HG02981 (cell line): ENCODE measurements at regions not wholly inside any gene's neighbourhood (a gene's known extent, or its start where the extent isn't known, plus 50 kb on each side); places are given as distances from the start of the nearest gene placed in this dataset.
"Not testable (repeated sequence)": the region's sequence is repeated elsewhere in the genome, so short reads cannot be mapped to it uniquely, and the experiment has no call there.

Source experiments
- ATAC-seq: cut with Tn5 transposase; IDR thresholded peaks from one replicate; pipeline ENCODE4 v1.9.1; 2021; ENCODE audit warnings: mild to moderate bottlenecking, moderate library complexity; ENCODE audit not compliant: unreplicated experiment

DNA sequence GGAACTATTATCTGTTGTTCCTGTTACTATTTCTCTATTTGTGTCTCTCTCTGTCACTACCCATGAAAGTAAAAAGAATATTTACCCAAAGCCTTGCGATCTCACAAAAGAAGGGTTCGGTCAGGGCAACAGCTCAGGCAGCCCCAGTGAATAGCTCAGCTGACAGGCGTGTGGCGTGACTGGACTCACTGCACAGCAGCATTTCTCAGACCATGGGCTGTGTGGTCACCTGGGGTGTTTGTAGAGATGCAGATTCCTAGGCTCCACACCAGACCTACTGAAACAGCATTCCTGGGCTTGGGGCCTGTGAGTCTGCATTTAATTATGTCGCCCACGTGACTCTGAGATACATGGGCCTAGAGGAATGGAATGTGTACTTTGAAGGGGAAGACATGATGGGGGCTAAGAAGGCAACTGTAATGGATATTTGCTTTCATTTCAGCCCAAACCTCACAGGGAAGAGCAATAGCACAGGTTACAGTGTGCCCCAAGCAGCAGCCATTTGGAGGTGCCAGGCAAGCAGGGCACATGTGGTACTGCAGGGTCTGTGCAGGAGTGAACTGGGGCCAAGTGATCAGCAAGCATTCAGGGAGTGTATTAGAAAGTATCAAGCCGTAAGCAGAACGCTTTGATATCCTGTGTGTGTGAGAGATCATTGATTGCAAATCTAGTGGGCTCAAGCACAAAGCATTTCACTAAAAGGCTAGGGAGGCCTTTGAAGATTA, 90.4 kb upstream of the RBMS1 start:
- ATAC-seq: no peak

DNA sequence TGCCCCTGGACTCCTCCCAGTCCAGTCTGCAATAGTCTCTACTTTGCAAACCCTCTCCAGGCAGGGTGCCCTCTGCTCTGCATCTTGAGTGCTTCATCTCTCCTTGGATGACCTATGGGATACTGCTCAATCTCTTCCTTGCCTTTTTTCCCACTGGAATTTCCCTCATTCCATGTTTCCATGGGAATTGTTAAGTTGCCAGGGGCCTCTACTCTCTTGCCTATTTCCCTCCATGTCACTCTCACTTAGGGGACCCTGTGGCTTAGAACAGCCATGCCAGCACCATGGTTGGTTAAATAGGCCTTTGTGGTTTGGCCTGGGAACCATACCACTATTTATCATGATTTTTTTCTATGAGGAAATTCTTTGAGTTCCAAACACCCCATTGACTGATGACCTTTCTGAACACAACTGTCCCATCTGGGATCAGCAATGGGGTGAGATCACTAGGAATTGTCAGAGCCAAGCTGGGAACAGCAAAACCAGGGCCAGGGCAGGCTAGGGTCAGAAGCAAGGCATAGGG, 91.4 kb upstream of the RBMS1 start:
- no peak for ATAC-seq

- no peak for ATAC-seq
Measured at GRCh38 chr2:160590664-160591063, 97.1 kb upstream of the RBMS1 start.

GRCh38 chr2:160592401-160592800, 98.8 kb upstream of the RBMS1 start:
- no peak for ATAC-seq

- ATAC-seq: no peak
Measured at GRCh38 chr2:160592993-160593392, 99.4 kb upstream of the RBMS1 start.

DNA sequence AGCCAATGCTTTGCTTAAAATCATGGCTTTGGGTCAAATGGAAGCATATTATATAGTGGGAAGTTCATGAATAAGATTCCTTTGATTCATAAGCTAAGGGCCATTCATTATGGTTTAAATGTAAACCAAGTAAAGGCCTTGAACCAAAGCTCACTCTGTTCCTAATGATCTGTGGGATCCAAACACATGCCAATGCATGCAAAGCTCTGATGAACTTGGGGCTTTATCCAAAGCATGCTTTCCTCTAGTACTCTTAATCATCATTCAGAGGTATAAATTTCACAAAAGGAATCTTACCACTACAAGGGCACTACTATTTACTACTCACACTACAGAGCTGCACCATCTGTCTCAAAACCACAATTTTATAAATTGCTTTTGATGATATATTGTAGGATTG, 102.8 kb upstream of the RBMS1 start:
- no peak for ATAC-seq

GRCh38 chr2:160600437-160600836, 106.8 kb upstream of the RBMS1 start:
- not testable (repeated sequence) for ATAC-seq

DNA sequence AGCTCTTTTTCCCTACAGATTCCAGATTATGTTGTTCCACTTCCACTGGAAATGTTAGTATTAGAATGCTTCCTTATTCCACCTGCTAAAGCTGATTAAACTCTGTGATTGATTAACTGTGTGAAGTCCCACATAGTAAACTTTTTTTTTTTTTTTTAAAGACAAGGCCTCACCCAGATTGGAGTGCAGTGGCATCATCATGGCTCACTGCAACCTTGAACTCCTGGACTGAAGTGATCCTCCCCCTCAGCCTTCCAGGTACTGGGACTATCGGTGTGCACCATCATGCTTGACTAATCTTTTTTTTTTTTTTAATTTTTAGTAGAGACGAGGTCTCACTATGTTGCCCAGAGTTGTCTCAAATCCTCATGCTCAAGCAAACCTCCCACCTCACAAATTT, 108.5 kb upstream of the RBMS1 start:
- no peak for ATAC-seq

DNA sequence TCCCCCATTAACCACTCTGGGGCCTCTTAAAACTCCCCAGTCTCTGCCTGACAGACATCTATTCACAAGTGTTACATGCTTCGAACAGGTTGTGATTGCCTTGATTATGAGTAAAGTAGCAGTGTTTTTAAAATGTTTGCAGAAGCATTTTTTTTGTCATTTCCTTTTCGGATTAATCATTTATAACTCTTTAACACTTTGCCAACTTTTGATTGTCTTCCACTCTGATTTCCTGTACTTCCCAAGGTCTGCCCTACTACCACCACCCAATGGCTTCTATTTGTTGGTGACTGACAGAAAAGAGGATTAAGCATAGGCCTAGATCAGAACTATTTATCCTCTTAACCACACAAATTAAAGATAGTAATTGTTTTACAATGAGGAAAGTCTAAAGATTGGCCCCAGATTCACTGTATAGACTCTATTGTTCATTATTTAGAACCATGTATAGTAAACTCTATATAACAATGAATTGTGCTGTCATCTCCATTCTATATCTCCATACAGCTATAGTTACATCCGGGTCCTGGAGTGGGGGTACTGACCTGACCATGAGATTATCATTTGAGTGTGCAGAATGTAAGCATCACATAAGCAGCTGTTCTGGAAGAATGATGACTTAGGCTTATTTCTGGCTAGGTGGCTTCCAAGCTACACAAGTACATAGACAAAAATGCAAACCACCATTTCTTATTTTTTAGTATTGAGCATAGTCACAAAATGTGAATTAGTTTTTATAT, 110.3 kb upstream of the RBMS1 start:
- ATAC-seq: no peak

DNA sequence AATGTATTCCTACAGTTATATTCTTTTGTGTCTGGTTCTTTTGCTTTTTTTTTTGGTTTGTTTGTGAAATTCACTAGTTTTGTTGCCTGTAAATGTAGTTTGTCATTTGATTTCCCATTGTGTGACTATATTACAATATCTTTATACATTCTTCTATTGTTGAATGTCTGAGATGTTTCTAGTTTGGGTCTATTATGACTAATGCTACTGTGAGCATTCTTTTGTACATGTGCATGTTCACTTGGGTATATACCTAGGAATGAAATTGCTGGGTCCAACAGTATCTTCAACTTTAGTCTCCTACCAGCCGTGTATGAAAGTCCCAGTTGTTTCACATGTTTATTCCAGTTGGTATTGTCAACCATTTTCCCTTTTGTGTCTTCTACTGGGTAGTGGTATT, 112.7 kb upstream of the RBMS1 start:
- ATAC-seq: no peak

DNA sequence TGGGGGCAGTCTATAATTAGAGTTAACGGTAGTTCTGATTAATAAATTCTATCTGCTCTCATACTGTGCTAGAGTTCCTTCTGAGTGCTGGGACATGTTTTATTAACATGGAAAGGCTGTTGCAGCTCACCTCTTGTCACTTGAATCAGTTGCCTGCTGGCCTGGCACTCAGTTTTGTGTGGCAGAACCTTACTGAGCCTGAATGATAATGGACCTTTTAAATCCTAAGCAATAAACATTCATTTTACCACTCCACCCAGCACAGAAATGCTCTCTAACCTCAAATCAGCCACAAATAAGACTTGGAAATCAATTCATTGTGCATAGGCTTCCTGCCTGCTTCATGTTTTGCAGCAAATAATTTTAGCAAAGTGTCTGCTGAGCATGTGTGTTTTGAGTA, 115.0 kb upstream of the RBMS1 start:
- ATAC-seq: no peak

DNA sequence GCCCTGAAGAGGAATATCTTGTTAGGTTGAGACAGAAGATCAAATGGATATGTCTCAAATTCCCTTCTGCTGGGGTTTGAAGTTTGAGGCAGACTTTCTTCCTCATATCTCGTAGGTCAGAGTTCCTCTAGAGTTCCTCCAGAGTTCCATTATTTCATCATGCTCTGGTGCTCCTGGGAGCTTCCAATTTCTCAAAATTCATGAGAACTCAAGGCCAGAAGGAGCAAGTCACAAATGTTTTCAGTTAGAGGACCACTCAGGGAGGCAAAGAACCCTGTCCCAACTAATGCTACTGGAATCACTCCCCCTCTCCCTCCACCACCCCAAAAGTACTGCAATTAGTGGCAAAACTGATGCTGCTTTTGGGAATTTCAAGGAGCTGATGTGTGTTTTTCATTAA, 115.7 kb upstream of the RBMS1 start:
- ATAC-seq: no peak

- ATAC-seq: no peak
Measured at GRCh38 chr2:160610041-160610440, 116.4 kb upstream of the RBMS1 start.

DNA sequence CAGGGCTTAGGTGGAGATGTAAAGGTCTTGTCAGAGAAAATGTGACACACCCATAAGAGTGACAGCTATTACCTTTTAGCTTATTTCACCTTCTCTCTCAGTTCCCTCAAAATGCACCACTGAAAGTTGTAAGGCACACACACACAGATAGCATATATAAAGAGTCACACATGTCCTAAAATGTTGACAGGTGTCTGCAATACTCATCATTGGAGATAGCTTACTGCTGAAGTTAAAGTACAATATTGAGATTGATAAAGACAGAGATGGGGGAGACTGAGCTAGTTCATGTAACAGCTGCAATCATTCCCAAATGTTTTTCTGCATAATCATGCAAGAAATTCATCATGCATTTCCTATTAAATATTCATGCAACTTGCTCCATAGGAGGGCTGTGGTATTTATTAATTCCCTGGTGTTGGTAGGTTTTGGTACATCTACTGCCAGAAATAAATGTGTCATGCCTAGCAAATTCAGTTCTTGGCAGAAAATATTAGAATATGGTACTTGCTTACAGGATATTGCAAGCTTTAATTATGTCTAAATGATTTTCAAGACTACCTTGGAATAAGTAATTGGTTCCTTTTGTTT, 118.8 kb upstream of the RBMS1 start:
- ATAC-seq: no peak

DNA sequence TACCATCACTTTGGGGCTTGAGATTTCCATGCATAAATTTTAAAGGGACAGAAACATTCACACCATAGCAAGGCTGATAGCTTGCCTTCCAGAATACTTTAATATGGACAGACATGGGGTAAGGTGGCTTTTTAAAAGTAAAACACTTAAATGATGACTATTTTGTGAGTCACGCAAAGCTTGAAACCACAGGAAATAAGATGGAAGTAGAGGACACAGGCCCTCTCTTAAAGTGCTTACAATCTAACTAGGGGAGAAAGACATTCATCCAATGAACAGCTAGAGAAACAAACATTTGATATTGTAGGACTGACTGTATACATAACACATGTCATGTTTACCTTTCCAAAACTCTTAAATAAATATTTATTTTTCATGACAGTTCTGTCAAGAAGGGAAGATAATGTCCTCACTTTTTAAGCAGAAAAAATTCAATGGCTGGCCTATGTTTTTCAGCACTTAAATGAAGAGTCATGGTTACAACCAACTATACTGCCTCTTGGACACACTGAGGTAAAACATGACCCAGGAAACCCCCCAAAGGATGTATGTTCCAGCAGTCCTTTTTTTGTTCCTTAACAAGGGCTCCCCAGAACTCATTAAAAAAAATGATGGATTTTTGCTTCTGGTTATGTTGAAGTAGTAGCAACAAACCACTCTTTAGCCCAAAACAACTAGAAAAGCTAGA, 120.0 kb upstream of the RBMS1 start:
- no peak for ATAC-seq

DNA sequence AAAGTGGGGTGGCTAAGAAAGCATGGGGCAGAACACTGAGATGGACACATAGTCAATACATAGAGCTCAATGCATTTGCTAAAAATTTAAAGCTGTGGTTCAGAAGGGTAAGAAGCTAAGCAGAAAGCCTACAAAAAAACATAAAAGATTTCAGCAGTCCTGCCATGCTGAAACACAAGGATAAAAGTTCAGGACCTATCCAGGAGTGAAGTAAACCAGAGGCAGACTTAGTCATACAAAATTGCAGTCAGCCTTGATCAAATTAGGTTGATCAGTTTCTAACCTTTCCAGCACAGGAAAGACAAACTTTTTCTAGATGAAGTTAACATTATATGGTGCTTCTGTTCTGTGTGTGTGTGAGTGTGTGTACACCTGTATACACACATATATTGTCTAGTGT, 120.8 kb upstream of the RBMS1 start:
- no peak for ATAC-seq

- ATAC-seq: no peak
Measured at GRCh38 chr2:160615706-160616105, 122.1 kb upstream of the RBMS1 start.

DNA sequence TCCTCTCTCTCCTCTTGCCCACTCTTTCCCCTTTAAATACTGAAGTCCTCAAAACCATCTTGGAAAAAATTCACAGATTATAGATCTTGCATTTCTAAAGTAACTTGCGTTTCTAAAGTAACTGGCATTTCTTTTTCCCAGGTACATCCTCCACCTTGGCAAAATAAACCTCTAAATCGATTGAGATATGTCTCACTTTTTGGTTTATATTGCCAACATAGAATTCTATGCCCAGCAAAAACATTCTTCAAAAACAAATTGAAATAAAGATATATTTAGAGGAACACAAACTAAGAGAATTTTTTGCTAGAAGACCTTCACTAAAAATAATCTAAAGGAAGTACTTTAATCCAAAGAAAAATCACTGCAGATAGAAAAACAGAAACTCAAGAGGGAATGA, 122.5 kb upstream of the RBMS1 start:
- no peak for ATAC-seq

DNA sequence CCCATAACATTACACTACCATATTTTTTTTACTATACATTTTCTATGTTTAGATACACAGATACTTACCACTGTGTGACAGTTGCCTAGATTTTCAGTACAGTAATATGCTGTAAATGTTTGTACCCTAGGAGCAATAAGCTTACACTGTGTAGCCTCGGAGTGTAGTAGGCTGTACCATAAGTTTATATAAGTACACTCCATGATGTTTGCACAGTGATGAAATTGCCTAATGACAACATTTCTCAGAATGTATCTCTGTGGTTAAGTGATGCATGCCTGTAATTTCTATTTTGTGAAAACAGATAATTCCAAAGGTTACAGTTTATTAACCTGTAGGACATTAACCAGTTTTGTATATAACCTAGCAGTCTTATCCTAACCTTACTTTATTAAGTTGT, 128.1 kb upstream of the RBMS1 start:
- ATAC-seq: no peak

DNA sequence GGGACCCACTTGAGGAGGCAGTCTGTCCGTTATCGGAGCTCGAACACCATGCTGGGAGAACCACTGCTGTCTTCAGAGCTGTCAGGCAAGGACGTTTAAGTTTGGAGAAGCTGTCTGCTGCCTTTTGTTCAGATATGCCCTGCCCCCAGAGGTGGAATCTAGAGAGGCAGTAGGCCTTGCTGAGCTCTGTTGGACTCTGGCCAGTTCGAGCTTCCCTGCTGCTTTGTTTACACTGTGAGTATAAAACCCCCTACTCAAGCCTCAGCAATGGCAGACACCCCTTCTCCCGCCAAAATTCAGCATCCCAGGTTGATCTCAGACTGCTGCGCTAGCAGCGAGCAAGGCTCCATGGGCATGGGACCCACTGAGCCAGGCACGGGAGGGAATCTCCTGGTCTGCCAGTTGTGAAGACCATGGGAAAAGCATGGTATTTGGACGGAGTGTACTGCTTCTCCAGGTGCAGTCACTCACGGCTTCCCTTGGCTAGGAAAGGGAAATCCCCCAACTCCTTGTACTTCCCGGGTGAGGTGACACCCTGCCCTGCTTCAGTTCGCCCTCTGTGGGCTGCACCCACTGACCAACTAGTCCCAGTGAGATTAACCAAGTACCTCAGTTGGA, 134.5 kb upstream of the RBMS1 start:
- not testable (repeated sequence) for ATAC-seq

- no peak for ATAC-seq
Measured at GRCh38 chr2:160628811-160629210, 135.2 kb upstream of the RBMS1 start.
